Endothelial cell of umbilical vein (primary cell): ENCODE measurements at regions not wholly inside any gene's neighbourhood (a gene's known extent, or its start where the extent isn't known, plus 50 kb on each side); places are given as distances from the start of the nearest gene placed in this dataset.

Source experiments
- BruUV-seq: library from RNA; stranded (reverse); fragments of 400-500 nt; replicated peaks from 2 replicates; lab custom pipeline; 2021; lab: Mats Ljungman, UMichigan
- CTCF ChIA-PET: fragments of 300-600, 350-600 bp; sonication (Branson Sonifier 250); formaldehyde crosslinking; loops from one replicate; lab custom pipeline; 2021; ENCODE audit warnings: antibody characterized with exemption, inconsistent platforms; lab: Charles Lee
- POLR2A ChIA-PET: fragments of 300-600, 350-600 bp; sonication (Branson Sonifier 250); formaldehyde crosslinking; loops from one replicate; lab custom pipeline; 2021; ENCODE audit warnings: antibody characterized with exemption, inconsistent platforms; lab: Charles Lee
- DNase-seq: peaks from one replicate; pipeline ENCODE4 v3.0.0-alpha.2; 2011; ENCODE audit warnings: low read depth, low spot score
- FAIRE-seq: peaks from 2 replicates; lab custom pipeline; 2011; peaks lifted over from hg19 to GRCh38; lab: Jason Lieb, UNC
- H2AFZ ChIP-seq: 2 replicates; pipeline ENCODE4 v1.6.0; 2012; ENCODE audit warnings: low read depth, low read length, control low read depth, inconsistent platforms
- H3K27ac ChIP-seq: 2 replicates; pipeline ENCODE4 v1.5.1; 2011; ENCODE audit warnings: low read depth, mild to moderate bottlenecking, control low read depth, low read length, moderate library complexity; ENCODE audit not compliant: insufficient read depth
- H3K27me3 ChIP-seq, 2 experiments: 2 replicates each; pipeline versions ENCODE4 v1.6.0 to v1.6.1; 2011; ENCODE audit warnings: low read length in 2 of 2, mixed read lengths in 1 of 2; ENCODE audit not compliant: control insufficient read depth in 2 of 2, insufficient read depth in 2 of 2
- H3K36me3 ChIP-seq, 2 experiments: 2 replicates in 1 of 2; 3 replicates in 1 of 2; pipeline ENCODE4 v1.5.1; 2011; ENCODE audit warnings: low read length in 2 of 2, mild to moderate bottlenecking in 1 of 2, moderate library complexity in 1 of 2; ENCODE audit not compliant: control insufficient read depth in 2 of 2, insufficient read depth in 2 of 2; ENCODE audit errors: extremely low read depth in 1 of 2
- H3K4me1 ChIP-seq: 3 replicates; pipeline ENCODE4 v1.5.1; 2011; ENCODE audit warnings: mild to moderate bottlenecking, low read length; ENCODE audit not compliant: control insufficient read depth, insufficient read depth; ENCODE audit errors: extremely low read depth
- H3K4me2 ChIP-seq: 2 replicates; pipeline ENCODE4 v1.6.1; 2011; ENCODE audit warnings: low read length, control low read depth, mixed read lengths; ENCODE audit not compliant: insufficient read depth
- H3K4me3 ChIP-seq, 3 experiments: fragments of 200-600 bp in 1 of 3; sonication (generic), shearing (Covaris generic) in 1 of 3; replicated peaks in 1 of 3; 2 replicates each; pipeline ENCODE4 v1.5.1; 2011 to 2016; ENCODE audit warnings: control low read depth in 3 of 3, low read length in 3 of 3, mild to moderate bottlenecking in 2 of 3, inconsistent platforms in 1 of 3, low read depth in 1 of 3, moderate library complexity in 1 of 3; ENCODE audit not compliant: insufficient read depth in 1 of 3
- H3K79me2 ChIP-seq: 2 replicates; pipeline ENCODE4 v1.6.0; 2012; ENCODE audit warnings: low read length, inconsistent platforms; ENCODE audit not compliant: control insufficient read depth, insufficient read depth
- H3K9ac ChIP-seq: replicated peaks from 2 replicates; pipeline ENCODE3; 2011; ENCODE audit warnings: low read length, control low read depth; ENCODE audit not compliant: insufficient read depth; ENCODE audit errors: extremely low read depth
- H3K9me1 ChIP-seq: replicated peaks from 3 replicates; pipeline ENCODE4 v1.6.0; 2011; ENCODE audit warnings: mild to moderate bottlenecking, low read length; ENCODE audit not compliant: control insufficient read depth, insufficient read depth; ENCODE audit errors: extremely low read depth
- H3K9me3 ChIP-seq: replicated peaks from 2 replicates; pipeline ENCODE4 v1.5.1; 2012; ENCODE audit warnings: low read length, inconsistent platforms; ENCODE audit not compliant: control insufficient read depth, insufficient read depth
- H4K20me1 ChIP-seq: replicated peaks from 2 replicates; pipeline ENCODE3; 2011; ENCODE audit warnings: mild to moderate bottlenecking, low read length; ENCODE audit not compliant: control insufficient read depth, insufficient read depth; ENCODE audit errors: extremely low read depth
- CTCF ChIP-seq, 2 donors: IDR thresholded peaks; 1 replicate in 1 of 2; 2 replicates in 1 of 2; pipeline ENCODE4 v1.5.1; 2011; ENCODE audit warnings: low read length in 2 of 2, mild to moderate bottlenecking in 2 of 2, moderate library complexity in 2 of 2, control low read depth in 1 of 2, inconsistent platforms in 1 of 2, low read depth in 1 of 2; ENCODE audit not compliant: insufficient read depth in 1 of 2; ENCODE audit errors: extremely low read depth in 1 of 2
- EZH2 ChIP-seq: IDR thresholded peaks from 2 replicates; pipeline ENCODE4 v1.6.1; 2012; ENCODE audit warnings: borderline replicate concordance, low read depth, mild to moderate bottlenecking, moderate library complexity, low read length, inconsistent platforms; ENCODE audit not compliant: severe bottlenecking
- FOS ChIP-seq: IDR thresholded peaks from 2 replicates; pipeline ENCODE4 v1.6.1; 2011; ENCODE audit warnings: mild to moderate bottlenecking, low read length, moderate library complexity, borderline replicate concordance; ENCODE audit not compliant: insufficient read depth
- GATA2 ChIP-seq: IDR thresholded peaks from 2 replicates; pipeline ENCODE4 v1.7.0; 2011; ENCODE audit warnings: low read depth, mild to moderate bottlenecking, moderate library complexity, mixed read lengths, low read length; ENCODE audit not compliant: insufficient read length, insufficient read depth
- JUN ChIP-seq: IDR thresholded peaks from 2 replicates; pipeline ENCODE4 v1.6.1; 2011; ENCODE audit warnings: borderline replicate concordance, low read depth; ENCODE audit not compliant: insufficient read length, insufficient read depth
- MAX ChIP-seq: IDR thresholded peaks from 2 replicates; pipeline ENCODE4 v1.6.1; 2011; ENCODE audit not compliant: insufficient read depth, insufficient read length
- MYC ChIP-seq: IDR thresholded peaks from one replicate; pipeline ENCODE4 v1.6.1; 2011; ENCODE audit warnings: mild to moderate bottlenecking, low read depth, low read length
- POLR2A ChIP-seq: IDR thresholded peaks from 2 replicates; pipeline ENCODE4 v1.6.1; 2012; ENCODE audit warnings: low read depth, mild to moderate bottlenecking, control low read depth, low read length
- POLR2AphosphoS5 ChIP-seq: IDR thresholded peaks from 2 replicates; pipeline ENCODE4 v1.6.1; 2012; ENCODE audit warnings: low read depth, mild to moderate bottlenecking, control low read depth, low read length, moderate library complexity; ENCODE audit not compliant: insufficient read depth
- dilution Hi-C: fragments of 300-500 bp; cut with MboI; formaldehyde crosslinking; loops from one replicate; pipeline ENCODE4 v1.15.0; 2019; ENCODE audit warnings: low sequenced_read_pairs; ENCODE audit not compliant: extremely low pct_ligation_motif_present
- intact Hi-C: fragments of 100-400 bp; cut with micrococcal nuclease; formaldehyde crosslinking; loops from one replicate; pipeline ENCODE4 v1.10.0; 2022

GRCh38 chr6:77363702-77364101 is 99.6 kb downstream of the HTR1B start:
- no peak for TF ChIP-seq JUN
- TF ChIP-seq MYC = no peak
- no peak for TF ChIP-seq MAX
- TF ChIP-seq POLR2A = no peak
- no peak for TF ChIP-seq FOS
- TF ChIP-seq CTCF (IDR thresholded peaks at IDR 0.05; ENCODE audit: extremely low read depth in 1 of 2, insufficient read depth in 1 of 2, low read depth in 1 of 2, low read length in 2 of 2) = no peak
- TF ChIP-seq GATA2 = no peak
- no peak for TF ChIP-seq EZH2
- TF ChIP-seq POLR2AphosphoS5 = no peak
- ChIA-PET CTCF (no interaction called here), POLR2A (no interaction called here)
- Histone ChIP-seq H4K20me1 (no peaks in the 10 kb centered on the region), H3K27ac (no peak overlapping the region), H3K9me3 (no peaks in the 10 kb centered on the region), H3K4me2 (no peak overlapping the region), H3K4me1 (no peaks in the 10 kb centered on the region), H3K27me3 (no peaks in the 10 kb centered on the region), H3K9ac (no peak overlapping the region), H3K79me2 (peaks cover 27% of the 10 kb centered on the region), H3K36me3 (no peaks in the 10 kb centered on the region), H3K9me1 (no peaks in the 10 kb centered on the region), H3K4me3 (no peak overlapping the region), H2AFZ (no peak overlapping the region)
- FAIRE-seq (no peak), DNase-seq (no peak)
- intact Hi-C loops (no loop called here), dilution Hi-C loops (no loop called here)
- BruUV-seq = no TSS peak
